Activated T-helper 1 cell treated with anti-CD3 and anti-CD28 coated beads, Interleukin-12 subunit alpha, Interleukin-12 subunit beta, Interleukin-2, Interleukin-4 antibody, amounts not matched to agents 30 ng/mL and 10 ng/mL and 1 ng/mL, durations not matched to agents 14 hours and 24 hours and 36 hours (primary cell): ENCODE measurements at regions not wholly inside any gene's neighbourhood (a gene's known extent, or its start where the extent isn't known, plus 50 kb on each side); places are given as distances from the start of the nearest gene placed in this dataset.
"Not testable (repeated sequence)": the region's sequence is repeated elsewhere in the genome, so short reads cannot be mapped to it uniquely, and the experiment has no call there.

ENCODE experiments used
- DNase-seq: peaks from one replicate; pipeline ENCODE4 v3.0.0; 2021; ENCODE audit warnings: low spot score
- H3K27ac Mint-ChIP-seq: one replicate; pipeline ENCODE4 v1.8.0; 2021; ENCODE audit warnings: mild to moderate bottlenecking, mixed read lengths
- H3K27me3 Mint-ChIP-seq: one replicate; pipeline ENCODE4 v1.8.0; 2022; ENCODE audit warnings: mild to moderate bottlenecking, moderate library complexity, mixed read lengths; ENCODE audit not compliant: insufficient read depth
- H3K36me3 Mint-ChIP-seq: one replicate; pipeline ENCODE4 v1.8.0; 2021; ENCODE audit warnings: low read depth, mixed read lengths
- H3K4me1 Mint-ChIP-seq: one replicate; pipeline ENCODE4 v1.8.0; 2021; ENCODE audit warnings: low read depth, mixed read lengths
- H3K4me3 Mint-ChIP-seq: one replicate; pipeline ENCODE4 v1.8.0; 2021; ENCODE audit warnings: mild to moderate bottlenecking, moderate library complexity, mixed read lengths
- H3K9me3 Mint-ChIP-seq: one replicate; pipeline ENCODE4 v1.8.0; 2021; ENCODE audit warnings: mixed read lengths
- intact Hi-C: fragments of 100-400 bp; cut with micrococcal nuclease; formaldehyde crosslinking; loops from one replicate; pipeline ENCODE4 v1.15.1; 2024

DNA sequence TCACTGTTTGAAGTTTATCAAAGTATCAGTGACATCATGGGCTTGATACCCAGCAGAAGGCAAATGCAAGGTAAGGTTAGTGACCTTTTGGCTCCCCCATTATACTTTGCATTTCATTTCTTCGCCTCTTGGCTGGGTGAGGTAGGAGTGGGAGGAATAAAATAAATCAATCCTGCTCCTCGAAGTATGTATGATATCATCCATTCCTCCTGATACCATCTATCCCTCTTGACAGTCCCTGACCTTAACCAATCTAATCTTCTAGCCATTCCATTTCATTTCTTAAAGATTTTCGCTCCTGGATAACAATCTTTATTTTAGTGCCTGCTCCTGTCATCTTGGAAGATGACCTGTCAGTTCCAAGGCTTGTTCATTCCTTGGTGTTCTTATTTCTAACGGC, 1083.3 kb downstream of the NXPH1 start:
- peaks cover 4% of the 10 kb centered on the region for H3K9me3 Mint-ChIP-seq
- no peak overlapping the region for H3K4me3 Mint-ChIP-seq
- H3K27me3 Mint-ChIP-seq, result no peaks in the 10 kb centered on the region
- no peak for DNase-seq
- intact Hi-C loops, result no loop called here
- H3K4me1 Mint-ChIP-seq, result no peaks in the 10 kb centered on the region
- no peaks in the 10 kb centered on the region for H3K36me3 Mint-ChIP-seq
- H3K27ac Mint-ChIP-seq, result no peak overlapping the region

DNA sequence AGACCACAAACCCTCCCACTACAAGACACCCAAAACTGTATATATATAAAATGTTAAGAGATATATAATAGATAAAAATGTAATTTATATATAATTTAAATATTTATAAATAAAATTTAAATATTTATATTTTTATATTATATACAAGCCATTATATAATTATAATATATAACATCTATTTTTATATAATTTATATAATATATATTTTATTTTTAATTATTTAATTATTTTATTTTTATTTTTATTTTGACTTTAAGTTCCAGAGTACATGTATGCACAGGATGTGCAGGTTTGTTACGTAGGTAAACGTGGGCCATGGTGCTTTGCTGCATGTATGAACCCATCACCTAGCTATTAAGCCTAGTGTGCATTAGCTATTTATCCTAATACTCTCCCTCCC, 1090.2 kb downstream of the NXPH1 start:
- intact Hi-C loops, result no loop called here
- no peaks in the 10 kb centered on the region for H3K9me3 Mint-ChIP-seq
- no peaks in the 10 kb centered on the region for H3K36me3 Mint-ChIP-seq
- no peaks in the 10 kb centered on the region for H3K4me1 Mint-ChIP-seq
- no peak overlapping the region for H3K4me3 Mint-ChIP-seq
- H3K27ac Mint-ChIP-seq, result no peak overlapping the region
- no peak for DNase-seq
- H3K27me3 Mint-ChIP-seq, result no peaks in the 10 kb centered on the region

DNA sequence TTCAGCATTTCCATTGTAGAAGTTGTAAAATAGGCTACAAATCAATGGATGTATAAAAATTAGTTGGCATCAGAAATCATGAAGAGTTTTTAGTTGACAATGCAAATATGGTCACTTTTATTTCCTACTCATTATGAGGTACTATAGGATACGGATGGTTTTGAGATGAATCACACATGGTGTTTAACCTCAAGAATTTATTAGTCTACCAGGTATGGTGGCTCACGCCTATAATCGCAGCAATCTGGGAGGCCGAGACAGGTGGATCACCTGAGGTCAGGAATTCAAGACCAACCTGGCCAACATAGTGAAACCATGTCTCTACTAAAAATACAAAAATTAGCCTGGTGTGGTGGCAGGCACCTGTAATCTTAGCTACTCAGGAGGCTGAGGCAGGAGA, 1119.0 kb downstream of the NXPH1 start:
- DNase-seq, H3K4me1 Mint-ChIP-seq, H3K9me3 Mint-ChIP-seq, H3K27ac Mint-ChIP-seq, intact Hi-C loops, H3K36me3 Mint-ChIP-seq, H3K4me3 Mint-ChIP-seq, H3K27me3 Mint-ChIP-seq: not testable (repeated sequence)

DNA sequence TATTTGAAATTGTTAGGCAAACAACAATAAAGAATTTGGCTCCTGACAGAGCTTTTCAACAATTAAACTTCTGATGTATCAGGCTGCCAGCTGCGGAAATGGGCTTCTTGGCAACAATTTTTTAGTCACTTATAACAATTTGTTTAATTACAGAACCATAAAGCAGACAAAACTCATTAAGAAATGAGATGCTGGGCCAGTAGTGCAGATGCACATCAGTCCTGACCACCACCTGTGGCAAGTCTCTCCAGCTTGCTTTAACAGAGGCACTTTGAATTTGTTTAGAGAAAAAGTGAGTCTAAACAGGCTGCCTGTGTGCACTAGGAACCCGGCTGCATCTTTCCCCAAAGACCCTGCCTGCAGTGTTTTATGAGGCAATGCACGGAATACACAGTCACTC, 1124.4 kb downstream of the NXPH1 start:
- H3K27ac Mint-ChIP-seq, result no peak overlapping the region
- H3K27me3 Mint-ChIP-seq, result no peaks in the 10 kb centered on the region

DNA sequence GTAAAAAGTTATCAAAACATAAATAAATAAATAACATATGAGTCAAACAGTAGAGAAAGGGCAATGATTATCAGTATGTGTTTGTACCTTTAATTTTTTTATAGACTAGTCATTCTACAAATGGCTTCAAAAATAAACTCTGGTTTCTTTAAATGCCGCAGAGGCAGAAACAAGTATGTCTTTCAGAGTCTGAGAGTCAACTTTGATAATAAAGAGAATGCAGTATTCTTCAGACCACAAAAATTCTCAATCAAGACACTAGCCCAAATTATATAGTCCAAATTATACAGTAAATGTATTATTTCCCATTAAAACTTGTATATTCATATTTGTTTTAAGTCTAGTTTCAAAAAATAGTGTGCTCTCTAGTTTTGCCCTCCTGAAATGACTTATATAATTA, 1142.3 kb downstream of the NXPH1 start:
- no peak for DNase-seq
- Mint-ChIP-seq H3K4me3 (no peak overlapping the region), H3K27me3 (no peaks in the 10 kb centered on the region), H3K9me3 (peaks cover 22% of the 10 kb centered on the region), H3K27ac (no peak overlapping the region), H3K4me1 (no peaks in the 10 kb centered on the region), H3K36me3 (no peaks in the 10 kb centered on the region)
- intact Hi-C loops, result no loop called here

More for the DNA sequence above, 1124.4 kb downstream of the NXPH1 start:
- intact Hi-C loops, result no loop called here
- Mint-ChIP-seq H3K4me1 (no peaks in the 10 kb centered on the region), H3K36me3 (no peaks in the 10 kb centered on the region), H3K4me3 (no peak overlapping the region), H3K9me3 (peaks cover 3% of the 10 kb centered on the region)
- no peak for DNase-seq

DNA sequence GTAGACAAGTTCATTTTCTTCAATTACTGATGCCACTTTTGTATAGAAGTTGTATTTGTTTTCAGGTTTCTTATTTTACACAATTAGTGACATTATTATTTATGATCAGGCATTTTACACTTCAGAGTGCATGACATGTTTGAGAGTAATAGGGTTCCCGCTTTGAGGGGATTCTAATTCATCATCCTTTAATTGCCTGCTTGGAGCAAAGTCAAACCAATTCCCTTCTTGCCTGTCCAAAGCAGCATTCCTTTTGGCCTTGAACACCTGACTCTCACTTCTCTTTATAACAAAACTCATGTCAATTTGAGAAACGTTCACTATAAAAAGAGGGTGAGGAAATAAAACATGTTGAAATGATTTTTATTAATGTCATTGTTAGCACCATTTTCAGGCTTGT, 1149.4 kb downstream of the NXPH1 start:
- Mint-ChIP-seq H3K27me3 (no peaks in the 10 kb centered on the region), H3K4me3 (no peak overlapping the region), H3K36me3 (no peaks in the 10 kb centered on the region), H3K9me3 (peaks cover 6% of the 10 kb centered on the region), H3K4me1 (no peaks in the 10 kb centered on the region), H3K27ac (no peak overlapping the region)
- no peak for DNase-seq
- intact Hi-C loops, result no loop called here

DNA sequence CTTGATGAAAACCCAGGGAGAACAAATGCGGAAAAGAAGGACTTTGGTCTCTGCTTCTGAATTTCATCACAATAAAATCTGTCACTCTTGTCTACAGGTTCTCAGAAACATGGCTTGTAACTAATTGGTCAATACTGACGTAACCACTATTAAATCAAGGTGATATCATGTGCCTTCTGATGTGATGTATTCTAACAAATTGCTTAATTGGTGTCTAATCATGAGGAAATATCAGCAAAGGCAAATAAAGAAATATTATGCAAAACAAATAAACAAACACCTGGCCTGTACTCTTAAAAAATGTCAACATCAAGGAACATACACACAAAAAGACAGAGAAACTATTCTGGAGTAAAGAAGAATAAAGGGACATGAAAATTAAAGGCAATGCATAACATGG, 1165.0 kb downstream of the NXPH1 start:
- no peak for DNase-seq
- Mint-ChIP-seq H3K4me3 (no peak overlapping the region), H3K27ac (no peak overlapping the region), H3K4me1 (no peaks in the 10 kb centered on the region), H3K9me3 (peaks cover 8% of the 10 kb centered on the region), H3K36me3 (no peaks in the 10 kb centered on the region), H3K27me3 (no peaks in the 10 kb centered on the region)
- intact Hi-C loops, result no loop called here

DNA sequence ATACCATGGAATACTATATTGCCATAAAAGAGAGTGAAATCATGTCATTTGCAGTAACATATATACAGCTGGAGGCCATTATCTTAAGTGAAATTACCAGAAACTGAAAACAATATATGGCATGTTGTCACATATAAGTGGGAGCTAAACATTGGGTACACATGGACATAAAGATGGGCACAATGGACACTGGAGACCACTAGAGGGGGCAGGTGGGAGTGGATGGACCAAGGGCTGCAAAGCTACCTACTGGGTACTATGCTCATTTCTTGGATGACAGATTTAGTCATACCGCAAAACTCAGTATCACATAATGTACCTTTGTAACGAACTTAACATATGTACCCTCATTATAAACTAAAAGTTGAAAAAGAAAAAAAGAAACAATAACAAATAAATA, 1167.6 kb downstream of the NXPH1 start:
- no peak overlapping the region for H3K4me3 Mint-ChIP-seq
- intact Hi-C loops, result no loop called here
- H3K9me3 Mint-ChIP-seq, result peaks cover 11% of the 10 kb centered on the region
- no peak for DNase-seq
- H3K36me3 Mint-ChIP-seq, result no peaks in the 10 kb centered on the region
- no peaks in the 10 kb centered on the region for H3K27me3 Mint-ChIP-seq
- no peaks in the 10 kb centered on the region for H3K4me1 Mint-ChIP-seq
- H3K27ac Mint-ChIP-seq, result no peak overlapping the region

DNA sequence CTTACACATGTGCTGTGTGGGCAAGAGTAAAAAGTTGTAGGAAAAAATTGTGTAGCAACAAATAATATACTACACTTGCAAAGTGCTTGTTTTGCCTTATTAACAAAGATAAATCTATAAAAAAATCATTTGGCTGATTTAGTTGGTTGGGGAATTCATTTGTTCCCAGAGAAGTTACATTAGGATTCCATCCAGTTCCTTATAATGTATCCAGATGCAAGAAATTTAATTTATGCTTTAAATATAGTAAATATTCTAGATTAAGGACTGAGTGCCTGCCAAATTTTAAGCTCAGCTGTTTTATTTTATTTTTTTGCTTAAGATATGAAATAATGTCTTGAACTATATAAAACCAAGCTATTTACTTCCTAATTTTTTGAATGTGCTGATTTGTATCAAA, 1169.9 kb downstream of the NXPH1 start:
- Mint-ChIP-seq H3K9me3 (peaks cover 17% of the 10 kb centered on the region), H3K36me3 (no peaks in the 10 kb centered on the region), H3K27ac (no peak overlapping the region), H3K4me1 (no peaks in the 10 kb centered on the region), H3K4me3 (no peak overlapping the region), H3K27me3 (no peaks in the 10 kb centered on the region)
- DNase-seq, result no peak
- intact Hi-C loops, result no loop called here

DNA sequence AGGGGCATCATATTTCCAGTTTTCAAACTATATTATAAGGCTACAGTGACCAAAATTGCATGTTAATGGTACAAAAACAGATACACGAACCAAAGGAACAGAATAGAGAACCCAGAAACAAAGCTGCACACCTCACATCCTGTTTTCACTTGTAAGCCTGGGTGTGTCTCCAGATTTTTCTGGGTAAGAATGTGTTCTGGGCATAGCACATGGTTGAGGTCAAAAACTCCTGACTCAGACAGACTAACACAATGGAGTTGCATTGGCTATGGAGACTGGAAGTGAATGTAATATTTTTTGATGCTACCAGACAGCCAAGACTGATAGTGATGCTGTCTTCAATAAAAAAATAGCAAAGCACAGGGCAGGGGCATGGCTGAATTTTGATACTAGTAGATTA, 1175.2 kb downstream of the NXPH1 start:
- H3K9me3 Mint-ChIP-seq, result peaks cover 11% of the 10 kb centered on the region
- no peak overlapping the region for H3K4me3 Mint-ChIP-seq
- intact Hi-C loops, result no loop called here
- H3K27me3 Mint-ChIP-seq, result no peaks in the 10 kb centered on the region
- H3K4me1 Mint-ChIP-seq, result no peaks in the 10 kb centered on the region
- H3K36me3 Mint-ChIP-seq, result no peaks in the 10 kb centered on the region
- no peak for DNase-seq
- H3K27ac Mint-ChIP-seq, result no peak overlapping the region

DNA sequence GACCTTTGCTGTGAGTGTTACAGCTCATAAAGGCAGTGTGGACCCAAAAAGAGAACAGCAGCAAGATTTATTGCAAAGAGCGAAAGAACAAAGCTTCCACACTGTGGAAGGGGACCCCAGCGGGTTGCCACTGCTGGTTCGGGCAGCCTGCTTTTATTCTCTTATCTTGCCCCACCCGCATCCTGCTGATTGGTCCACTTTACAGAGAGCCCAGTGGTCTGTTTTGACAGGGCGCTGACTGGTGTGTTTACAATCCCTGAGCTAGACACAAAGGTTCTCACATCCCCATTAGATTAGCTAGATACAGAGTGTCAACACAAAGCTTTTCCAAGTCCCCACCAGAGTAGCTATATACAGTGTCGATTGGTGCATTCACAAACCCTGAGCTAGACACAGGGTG, 1187.5 kb downstream of the NXPH1 start:
- H3K4me3 Mint-ChIP-seq, DNase-seq, intact Hi-C loops, H3K36me3 Mint-ChIP-seq, H3K27ac Mint-ChIP-seq, H3K4me1 Mint-ChIP-seq, H3K27me3 Mint-ChIP-seq: not testable (repeated sequence)
- peaks cover 17% of the 10 kb centered on the region for H3K9me3 Mint-ChIP-seq

DNA sequence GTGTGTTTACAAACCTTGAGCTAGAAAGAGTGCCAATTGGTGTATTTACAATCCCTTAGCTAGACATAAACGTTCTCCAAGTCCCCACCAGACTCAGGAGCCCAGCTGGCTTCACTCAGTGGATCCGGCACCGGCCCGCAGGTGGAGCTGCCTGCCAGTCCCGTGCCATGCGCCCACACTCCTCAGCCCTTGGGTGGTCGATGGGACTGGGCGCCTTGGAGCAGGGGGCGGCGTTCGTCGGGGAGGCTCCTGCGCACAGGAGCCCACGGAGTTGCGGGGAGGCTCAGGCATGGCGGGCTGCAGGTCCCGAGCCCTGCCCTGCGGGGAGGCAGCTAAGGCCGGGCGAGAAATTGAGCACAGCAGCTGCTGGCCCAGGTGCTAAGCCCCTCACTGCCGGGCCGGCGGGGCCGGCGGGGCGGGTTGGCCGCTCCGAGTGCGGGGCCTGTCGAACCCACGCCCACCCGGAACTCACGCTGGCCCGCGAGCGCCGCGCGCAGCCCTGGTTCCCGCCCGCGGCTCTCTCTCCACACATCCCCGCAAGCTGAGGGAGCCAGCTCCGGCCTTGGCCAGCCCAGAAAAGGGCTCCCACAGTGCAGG, 1188.0 kb downstream of the NXPH1 start:
- DNase-seq, H3K27ac Mint-ChIP-seq, H3K27me3 Mint-ChIP-seq, intact Hi-C loops, H3K4me3 Mint-ChIP-seq, H3K36me3 Mint-ChIP-seq, H3K4me1 Mint-ChIP-seq: not testable (repeated sequence)
- H3K9me3 Mint-ChIP-seq, result peaks cover 17% of the 10 kb centered on the region

DNA sequence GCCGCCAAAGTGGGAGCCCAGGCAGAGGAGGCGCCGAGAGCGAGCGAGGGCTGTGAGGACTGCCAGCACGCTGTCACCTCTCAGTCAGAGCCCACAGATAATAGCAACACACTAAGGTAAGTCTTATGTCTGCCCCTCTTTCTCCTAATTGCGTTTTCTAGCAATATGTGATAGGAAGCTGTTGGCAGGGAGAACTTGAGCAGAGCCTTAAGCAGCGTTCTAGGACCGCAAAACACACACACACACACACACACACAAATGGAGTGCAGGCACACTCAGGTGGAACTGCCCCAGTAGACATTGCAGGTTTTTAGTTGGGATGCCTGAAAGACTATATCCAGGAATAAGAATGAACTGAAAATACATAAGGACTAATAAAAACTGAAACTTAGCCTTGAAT, 1188.5 kb downstream of the NXPH1 start:
- H3K4me1 Mint-ChIP-seq, result no peaks in the 10 kb centered on the region
- intact Hi-C loops, result no loop called here
- no peaks in the 10 kb centered on the region for H3K27me3 Mint-ChIP-seq
- H3K36me3 Mint-ChIP-seq, result no peaks in the 10 kb centered on the region
- no peak overlapping the region for H3K27ac Mint-ChIP-seq
- no peak overlapping the region for H3K4me3 Mint-ChIP-seq
- no peak for DNase-seq
- peaks cover 17% of the 10 kb centered on the region for H3K9me3 Mint-ChIP-seq

DNA sequence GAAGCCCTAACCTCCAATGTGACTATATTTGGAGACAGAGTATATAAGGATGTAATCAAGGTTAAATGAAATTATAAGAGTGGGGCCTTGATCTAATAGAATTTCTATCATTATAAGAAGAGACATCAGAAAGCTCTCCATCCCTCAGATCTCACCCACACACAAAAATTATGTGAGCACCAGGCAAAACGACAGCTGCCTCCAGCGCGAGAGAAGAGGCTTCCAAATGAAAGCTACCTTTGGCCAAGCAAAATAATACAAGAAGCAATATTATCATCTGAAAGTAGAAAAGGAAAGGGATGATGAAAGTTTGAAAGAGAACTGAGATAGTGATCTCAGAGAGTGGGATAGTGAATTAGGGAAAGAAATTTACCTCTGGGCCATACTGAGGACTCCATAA, 1192.5 kb downstream of the NXPH1 start:
- DNase-seq, result no peak
- Mint-ChIP-seq H3K36me3 (no peaks in the 10 kb centered on the region), H3K27ac (no peak overlapping the region), H3K4me1 (no peaks in the 10 kb centered on the region), H3K27me3 (no peaks in the 10 kb centered on the region), H3K4me3 (no peak overlapping the region), H3K9me3 (peaks cover 7% of the 10 kb centered on the region)
- intact Hi-C loops, result no loop called here
